ENCODE measurements at regions not wholly inside any gene's neighbourhood (a gene's known extent, or its start where the extent isn't known, plus 50 kb on each side); places are given as distances from the start of the nearest gene placed in this dataset.
"Not testable (repeated sequence)": the region's sequence is repeated elsewhere in the genome, so short reads cannot be mapped to it uniquely, and the experiment has no call there.

GRCh38 chr15:77907824-77908751, 169.4 kb downstream of the TBC1D2B start:
- no peak for DNase-seq (ENCODE audit: low read depth)
- no peak overlapping the region for H3K4me3 ChIP-seq (ENCODE audit: low read depth, low read length)

GRCh38 chr15:77906062-77906990, 171.2 kb downstream of the TBC1D2B start:
- not testable (repeated sequence) for H3K4me3 ChIP-seq (ENCODE audit: low read depth, low read length); DNase-seq (ENCODE audit: low read depth)

More at GRCh38 chr15:77907824-77908751, 169.4 kb downstream of the TBC1D2B start:
- TF ChIP-seq, protein P1, sequence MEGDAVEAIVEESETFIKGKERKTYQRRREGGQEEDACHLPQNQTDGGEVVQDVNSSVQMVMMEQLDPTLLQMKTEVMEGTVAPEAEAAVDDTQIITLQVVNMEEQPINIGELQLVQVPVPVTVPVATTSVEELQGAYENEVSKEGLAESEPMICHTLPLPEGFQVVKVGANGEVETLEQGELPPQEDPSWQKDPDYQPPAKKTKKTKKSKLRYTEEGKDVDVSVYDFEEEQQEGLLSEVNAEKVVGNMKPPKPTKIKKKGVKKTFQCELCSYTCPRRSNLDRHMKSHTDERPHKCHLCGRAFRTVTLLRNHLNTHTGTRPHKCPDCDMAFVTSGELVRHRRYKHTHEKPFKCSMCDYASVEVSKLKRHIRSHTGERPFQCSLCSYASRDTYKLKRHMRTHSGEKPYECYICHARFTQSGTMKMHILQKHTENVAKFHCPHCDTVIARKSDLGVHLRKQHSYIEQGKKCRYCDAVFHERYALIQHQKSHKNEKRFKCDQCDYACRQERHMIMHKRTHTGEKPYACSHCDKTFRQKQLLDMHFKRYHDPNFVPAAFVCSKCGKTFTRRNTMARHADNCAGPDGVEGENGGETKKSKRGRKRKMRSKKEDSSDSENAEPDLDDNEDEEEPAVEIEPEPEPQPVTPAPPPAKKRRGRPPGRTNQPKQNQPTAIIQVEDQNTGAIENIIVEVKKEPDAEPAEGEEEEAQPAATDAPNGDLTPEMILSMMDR (IDR thresholded peaks at IDR 0.05; ENCODE audit: low read depth, low read length, missing control alignments): peak; percentile 69

DNA sequence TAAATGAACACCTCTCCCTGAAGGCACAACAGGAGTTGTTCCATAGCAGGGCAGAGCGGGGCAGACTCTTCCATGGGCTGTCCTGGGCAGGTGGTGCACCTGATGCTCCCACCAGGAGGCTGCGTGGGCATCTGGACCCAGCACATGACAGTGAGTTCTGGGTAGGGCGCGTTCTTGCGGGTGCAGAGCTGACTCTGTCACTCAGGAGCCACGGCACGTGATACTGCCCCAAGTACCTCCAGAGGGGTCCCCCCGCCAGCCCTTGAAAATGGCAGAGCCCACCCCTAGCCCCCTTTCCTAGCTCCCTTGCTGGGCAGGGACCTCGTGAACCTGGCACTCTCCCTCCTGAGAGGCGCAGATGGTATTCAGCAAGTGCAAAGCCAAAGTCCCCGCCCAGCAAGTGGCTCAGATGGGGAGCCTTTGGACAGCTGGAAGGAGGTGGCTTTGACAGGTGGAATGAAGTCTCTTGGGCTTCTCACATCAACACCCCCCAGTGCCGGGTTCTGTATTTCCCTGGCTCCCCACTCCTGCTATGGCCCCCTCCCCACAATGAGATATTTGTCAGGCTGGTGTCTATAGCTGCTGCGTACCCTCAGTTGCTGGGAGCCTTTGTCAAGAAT, 172.1 kb downstream of the TBC1D2B start:
- no peak for DNase-seq (ENCODE audit: low read depth)
- TF ChIP-seq, protein P1 (IDR thresholded peaks at IDR 0.05; ENCODE audit: low read depth, low read length, missing control alignments): no peak
- H3K4me3 ChIP-seq (ENCODE audit: low read depth, low read length): no peak overlapping the region

DNA sequence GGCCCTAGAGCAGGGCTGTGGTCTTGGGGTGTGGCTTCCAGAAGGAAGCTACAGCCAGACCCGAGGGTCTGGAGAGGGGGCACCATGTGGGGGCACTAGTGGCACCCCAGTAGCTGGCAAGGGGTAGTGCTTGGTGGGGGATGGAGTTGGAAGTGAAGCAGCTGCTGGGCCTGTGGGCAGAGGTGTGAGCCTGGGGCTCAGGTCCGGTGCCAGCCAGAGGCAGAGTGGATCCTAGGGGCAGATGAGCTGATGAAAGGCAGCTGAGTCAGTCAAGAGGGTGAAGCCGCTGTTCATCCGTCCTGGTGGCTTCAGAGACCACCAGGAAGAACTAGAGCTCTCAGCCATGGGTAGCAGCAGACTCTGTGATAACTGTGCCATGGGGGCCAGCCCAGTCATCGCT, 172.6 kb downstream of the TBC1D2B start:
- no peak overlapping the region for H3K4me3 ChIP-seq (ENCODE audit: low read depth, low read length)
- TF ChIP-seq, protein P1 (IDR thresholded peaks at IDR 0.05; ENCODE audit: low read depth, low read length, missing control alignments): no peak
- DNase-seq (ENCODE audit: low read depth): no peak

DNA sequence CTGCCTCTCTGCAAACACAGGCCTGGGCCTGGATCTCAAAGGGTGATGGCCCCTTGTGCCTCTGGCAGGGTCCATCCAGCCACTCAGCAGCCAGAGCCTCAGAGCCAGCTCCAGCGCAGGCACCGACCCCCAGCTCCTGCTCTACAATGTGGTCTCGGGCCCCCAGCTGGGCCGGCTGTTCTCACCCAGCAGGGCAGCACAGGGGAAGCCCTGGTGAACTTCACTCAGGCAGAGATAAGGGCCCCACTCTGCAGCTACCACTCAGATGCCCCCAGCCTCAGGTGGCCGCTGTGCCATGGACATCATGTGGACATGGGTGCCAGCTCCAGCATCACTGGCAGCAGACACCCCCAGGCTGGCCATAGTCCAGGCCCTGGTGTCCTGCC, 173.1 kb downstream of the TBC1D2B start:
- TF ChIP-seq, protein P1 (IDR thresholded peaks at IDR 0.05; ENCODE audit: low read depth, low read length, missing control alignments): no peak
- H3K4me3 ChIP-seq (ENCODE audit: low read depth, low read length): no peak overlapping the region
- no peak for DNase-seq (ENCODE audit: low read depth)

DNA sequence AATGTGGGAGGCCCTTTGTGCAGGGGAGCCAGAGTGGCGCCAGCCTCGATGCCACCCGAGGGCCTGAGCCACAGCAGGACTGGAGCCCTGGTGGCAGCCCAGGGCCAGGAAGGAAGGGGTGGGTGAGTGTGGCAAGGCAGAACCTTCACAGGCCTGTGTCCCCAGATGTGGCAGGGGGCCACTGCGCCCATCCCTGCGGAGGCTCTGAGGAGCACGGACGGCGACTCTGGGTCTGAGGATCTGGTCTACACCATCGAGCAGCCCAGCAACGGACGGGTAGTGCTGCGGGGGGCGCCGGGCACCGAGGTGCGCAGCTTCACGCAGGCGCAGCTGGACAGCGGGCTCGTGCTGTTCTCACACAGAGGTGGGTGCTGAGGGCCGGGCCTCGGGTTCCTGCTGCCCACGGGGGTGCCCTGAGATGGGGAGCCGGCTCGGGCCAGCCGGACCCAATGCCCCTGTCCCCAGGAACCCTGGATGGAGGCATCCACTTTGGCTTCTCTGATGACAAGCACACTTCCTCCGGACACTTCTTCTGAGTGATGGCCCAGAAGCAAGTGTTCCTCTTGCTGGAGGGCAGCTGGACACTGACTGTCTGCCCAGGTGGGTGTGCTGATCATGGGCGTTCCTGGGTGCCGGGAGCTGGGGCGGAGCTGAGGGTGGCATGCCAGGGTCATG, 173.6 kb downstream of the TBC1D2B start:
- not testable (repeated sequence) for DNase-seq (ENCODE audit: low read depth); H3K4me3 ChIP-seq (ENCODE audit: low read depth, low read length)

GRCh38 chr15:77902921-77903760, 174.4 kb downstream of the TBC1D2B start:
- H3K4me3 ChIP-seq (ENCODE audit: low read depth, low read length); DNase-seq (ENCODE audit: low read depth): not testable (repeated sequence)
- TF ChIP-seq, protein P1 (IDR thresholded peaks at IDR 0.05; ENCODE audit: low read depth, low read length, missing control alignments): peak; percentile 85
